Fibroblast of lung (primary cell): ENCODE measurements at regions not wholly inside any gene's neighbourhood (a gene's known extent, or its start where the extent isn't known, plus 50 kb on each side); places are given as distances from the start of the nearest gene placed in this dataset.

Experiments used
- EZH2 ChIP-seq: IDR thresholded peaks from 2 replicates; pipeline ENCODE4 v1.5.1; 2012; ENCODE audit warnings: low read length, control low read depth, mild to moderate bottlenecking; ENCODE audit errors: missing control alignments
- TF ChIP-seq, protein P1 (sequence below), 2 donors: IDR thresholded peaks in 1 of 2; conservative IDR thresholded peaks in 1 of 2; 1 replicate in 1 of 2; 2 replicates in 1 of 2; pipeline ENCODE4 v1.5.1; 2011 to 2012; ENCODE audit warnings: low read length in 2 of 2, control low read depth in 1 of 2, inconsistent platforms in 1 of 2, low read depth in 1 of 2, mild to moderate bottlenecking in 1 of 2

DNA sequence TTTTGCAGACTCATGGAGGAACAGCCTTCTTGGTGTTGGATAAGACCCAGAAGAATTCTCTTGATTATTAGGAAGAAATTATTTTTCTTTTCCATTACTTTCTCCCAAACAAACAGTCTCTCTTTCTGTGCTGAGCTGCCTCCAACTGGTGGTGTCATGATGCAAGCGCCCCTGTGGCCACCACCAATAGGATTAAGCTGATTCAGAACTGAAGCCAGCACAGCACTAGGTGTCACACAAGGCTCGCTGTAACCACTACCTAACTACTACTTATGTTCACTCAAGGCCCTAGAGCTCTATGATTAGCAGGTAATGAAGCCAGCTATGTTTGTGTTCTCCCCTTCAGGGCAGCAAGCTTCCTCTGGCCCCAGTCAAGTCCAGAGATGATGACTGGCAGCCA lies 123.4 kb downstream of the HTR1B start:
- TF ChIP-seq, protein P1, sequence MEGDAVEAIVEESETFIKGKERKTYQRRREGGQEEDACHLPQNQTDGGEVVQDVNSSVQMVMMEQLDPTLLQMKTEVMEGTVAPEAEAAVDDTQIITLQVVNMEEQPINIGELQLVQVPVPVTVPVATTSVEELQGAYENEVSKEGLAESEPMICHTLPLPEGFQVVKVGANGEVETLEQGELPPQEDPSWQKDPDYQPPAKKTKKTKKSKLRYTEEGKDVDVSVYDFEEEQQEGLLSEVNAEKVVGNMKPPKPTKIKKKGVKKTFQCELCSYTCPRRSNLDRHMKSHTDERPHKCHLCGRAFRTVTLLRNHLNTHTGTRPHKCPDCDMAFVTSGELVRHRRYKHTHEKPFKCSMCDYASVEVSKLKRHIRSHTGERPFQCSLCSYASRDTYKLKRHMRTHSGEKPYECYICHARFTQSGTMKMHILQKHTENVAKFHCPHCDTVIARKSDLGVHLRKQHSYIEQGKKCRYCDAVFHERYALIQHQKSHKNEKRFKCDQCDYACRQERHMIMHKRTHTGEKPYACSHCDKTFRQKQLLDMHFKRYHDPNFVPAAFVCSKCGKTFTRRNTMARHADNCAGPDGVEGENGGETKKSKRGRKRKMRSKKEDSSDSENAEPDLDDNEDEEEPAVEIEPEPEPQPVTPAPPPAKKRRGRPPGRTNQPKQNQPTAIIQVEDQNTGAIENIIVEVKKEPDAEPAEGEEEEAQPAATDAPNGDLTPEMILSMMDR (conservative IDR thresholded peaks at IDR 0.05 in 1 of 2, IDR thresholded peaks at IDR 0.05 in 1 of 2; ENCODE audit: low read depth in 1 of 2, low read length in 2 of 2) = no peak
- no peak for TF ChIP-seq EZH2
